ENCODE measurements at regions not wholly inside any gene's neighbourhood (a gene's known extent, or its start where the extent isn't known, plus 50 kb on each side); places are given as distances from the start of the nearest gene placed in this dataset.
"Not testable (repeated sequence)": the region's sequence is repeated elsewhere in the genome, so short reads cannot be mapped to it uniquely, and the experiment has no call there.

- no peak for DNase-seq
Observed at GRCh38 chr10:109259293-109259692, 664.0 kb downstream of the XPNPEP1 start.

- DNase-seq = no peak
Observed at GRCh38 chr10:109253306-109253705, 670.0 kb downstream of the XPNPEP1 start.

GRCh38 chr10:109250152-109250551 is 673.2 kb downstream of the XPNPEP1 start:
- DNase-seq = no peak

GRCh38 chr10:109247814-109248213 is 675.5 kb downstream of the XPNPEP1 start:
- DNase-seq = no peak

GRCh38 chr10:109245821-109246220 is 677.5 kb downstream of the XPNPEP1 start:
- DNase-seq = no peak

GRCh38 chr10:109239371-109239770 is 683.9 kb downstream of the XPNPEP1 start:
- no peak for DNase-seq

GRCh38 chr10:109237682-109238081 is 685.6 kb downstream of the XPNPEP1 start:
- no peak for DNase-seq

- DNase-seq = no peak
Observed at GRCh38 chr10:109237050-109237449, 686.3 kb downstream of the XPNPEP1 start.

- DNase-seq = not testable (repeated sequence)
Observed at GRCh38 chr10:109223533-109223932, 699.8 kb downstream of the XPNPEP1 start.

- no peak for DNase-seq
Observed at GRCh38 chr10:109219935-109220605, 703.2 kb downstream of the XPNPEP1 start.

- no peak for DNase-seq
Observed at GRCh38 chr10:109218207-109218606, 705.1 kb downstream of the XPNPEP1 start.

GRCh38 chr10:109215291-109216075 is 707.8 kb downstream of the XPNPEP1 start:
- DNase-seq = no peak

GRCh38 chr10:109214891-109215290 is 708.4 kb downstream of the XPNPEP1 start:
- not testable (repeated sequence) for DNase-seq

- no peak for DNase-seq
Observed at GRCh38 chr10:109207361-109207760, 716.0 kb downstream of the XPNPEP1 start.

- no peak for DNase-seq
Observed at GRCh38 chr10:109205929-109206585, 717.3 kb downstream of the XPNPEP1 start.

GRCh38 chr10:109203646-109204353 is 719.5 kb downstream of the XPNPEP1 start:
- DNase-seq = no peak

- no peak for DNase-seq
Observed at GRCh38 chr10:109202111-109202510, 721.2 kb downstream of the XPNPEP1 start.

- DNase-seq = no peak
Observed at GRCh38 chr10:109200646-109201045, 722.7 kb downstream of the XPNPEP1 start.

- DNase-seq = no peak
Observed at GRCh38 chr10:109191823-109192222, 731.5 kb downstream of the XPNPEP1 start.

GRCh38 chr10:109191341-109191740 is 732.0 kb downstream of the XPNPEP1 start:
- no peak for DNase-seq

- DNase-seq = no peak
Observed at GRCh38 chr10:109187677-109188076, 735.6 kb downstream of the XPNPEP1 start.

- no peak for DNase-seq
Observed at GRCh38 chr10:109183366-109183765, 739.9 kb downstream of the XPNPEP1 start.

GRCh38 chr10:109178591-109178990 is 744.7 kb downstream of the XPNPEP1 start:
- no peak for DNase-seq

All from SW 1271 (cell line).